H9 (cell line): ENCODE measurements at regions not wholly inside any gene's neighbourhood (a gene's known extent, or its start where the extent isn't known, plus 50 kb on each side); places are given as distances from the start of the nearest gene placed in this dataset.

Experiments used
- DNase-seq: peaks from one replicate; pipeline ENCODE4 v3.0.0-alpha.2; 2017
- H2AFZ ChIP-seq: one replicate; pipeline ENCODE4 v1.6.1; 2013; ENCODE audit warnings: mild to moderate bottlenecking, low read length, control low read depth, moderate library complexity
- H2AK5ac ChIP-seq: 2 replicates; pipeline ENCODE4 v1.6.1; 2013; ENCODE audit warnings: low read length, control low read depth, mixed read lengths; ENCODE audit not compliant: insufficient read length
- H2BK120ac ChIP-seq: one replicate; pipeline ENCODE4 v1.6.1; 2013; ENCODE audit warnings: low read depth, mild to moderate bottlenecking, low read length, control low read depth, inconsistent platforms; ENCODE audit not compliant: poor library complexity, severe bottlenecking
- H2BK12ac ChIP-seq: 2 replicates; pipeline ENCODE4 v1.6.1; 2013; ENCODE audit warnings: low read length, control low read depth, mixed read lengths, low read depth; ENCODE audit not compliant: insufficient read length
- H2BK15ac ChIP-seq: 2 replicates; pipeline ENCODE4 v1.6.1; 2013; ENCODE audit warnings: low read depth, low read length, control low read depth
- H2BK20ac ChIP-seq: one replicate; pipeline ENCODE4 v1.6.1; 2013; ENCODE audit warnings: low read depth, mild to moderate bottlenecking, low read length, control low read depth, inconsistent platforms; ENCODE audit not compliant: poor library complexity, severe bottlenecking
- H2BK5ac ChIP-seq: 2 replicates; pipeline ENCODE4 v1.6.1; 2013; ENCODE audit warnings: low read length, control low read depth, mixed read lengths; ENCODE audit not compliant: insufficient read length
- H3K14ac ChIP-seq: 2 replicates; pipeline ENCODE4 v1.6.1; 2013; ENCODE audit warnings: low read length, control low read depth; ENCODE audit not compliant: insufficient read depth
- H3K18ac ChIP-seq: 2 replicates; pipeline ENCODE4 v1.6.1; 2013; ENCODE audit warnings: low read depth, mild to moderate bottlenecking, mixed read lengths, low read length, control low read depth; ENCODE audit not compliant: insufficient read length
- H3K23ac ChIP-seq: 2 replicates; pipeline ENCODE4 v1.6.1; 2013; ENCODE audit warnings: low read length, control low read depth, mixed read lengths, low read depth; ENCODE audit not compliant: insufficient read length
- H3K23me2 ChIP-seq: 2 replicates; pipeline ENCODE4 v1.6.1; 2013; ENCODE audit warnings: low read depth, mild to moderate bottlenecking, mixed read lengths, low read length, control low read depth; ENCODE audit not compliant: insufficient read length, poor library complexity, severe bottlenecking
- H3K27ac ChIP-seq: 2 replicates; pipeline ENCODE4 v1.5.1; 2013; ENCODE audit warnings: low read length, control low read depth, mixed read lengths, low read depth; ENCODE audit not compliant: insufficient read length
- H3K27me3 ChIP-seq: 2 replicates; pipeline ENCODE4 v1.6.1; 2013; ENCODE audit warnings: low read length, control low read depth, inconsistent platforms; ENCODE audit not compliant: insufficient read depth
- H3K4ac ChIP-seq: 2 replicates; pipeline ENCODE4 v1.6.1; 2013; ENCODE audit warnings: low read depth, mild to moderate bottlenecking, control low read depth, inconsistent platforms, low read length, moderate library complexity
- H3K4me1 ChIP-seq: 2 replicates; pipeline ENCODE4 v1.6.1; 2013; ENCODE audit warnings: low read length, control low read depth, inconsistent platforms; ENCODE audit not compliant: insufficient read depth
- H3K4me2 ChIP-seq: 2 replicates; pipeline ENCODE4 v1.6.1; 2013; ENCODE audit warnings: low read length, control low read depth, mixed read lengths; ENCODE audit not compliant: insufficient read length, insufficient read depth
- H3K56ac ChIP-seq: 2 replicates; pipeline ENCODE4 v1.6.1; 2013; ENCODE audit warnings: low read depth, mild to moderate bottlenecking, mixed read lengths, low read length, control low read depth; ENCODE audit not compliant: insufficient read length
- H3K79me1 ChIP-seq: 2 replicates; pipeline ENCODE4 v1.6.1; 2013; ENCODE audit warnings: low read depth, mild to moderate bottlenecking, moderate library complexity, low read length, control low read depth, inconsistent platforms; ENCODE audit not compliant: insufficient read depth, poor library complexity, severe bottlenecking
- H3K79me2 ChIP-seq: 2 replicates; pipeline ENCODE4 v1.6.1; 2013; ENCODE audit warnings: low read length, control low read depth, inconsistent platforms; ENCODE audit not compliant: insufficient read depth
- H3K9ac ChIP-seq: 2 replicates; pipeline ENCODE4 v1.6.1; 2013; ENCODE audit warnings: low read length, control low read depth, mixed read lengths; ENCODE audit not compliant: insufficient read length; ENCODE audit errors: extremely low read depth
- H3K9me3 ChIP-seq: one replicate; pipeline ENCODE4 v1.6.1; 2013; ENCODE audit warnings: low read depth, low read length, inconsistent platforms; ENCODE audit not compliant: control insufficient read depth
- H3T11ph ChIP-seq: one replicate; pipeline ENCODE4 v1.6.1; 2013; ENCODE audit warnings: mild to moderate bottlenecking, low read length, control low read depth, inconsistent platforms
- H4K20me1 ChIP-seq: one replicate; pipeline ENCODE4 v1.6.1; 2013; ENCODE audit not compliant: control insufficient read depth, insufficient read length, insufficient read depth
- H4K5ac ChIP-seq: 2 replicates; pipeline ENCODE4 v1.6.1; 2013; ENCODE audit warnings: low read depth, mild to moderate bottlenecking, mixed read lengths, low read length, control low read depth; ENCODE audit not compliant: insufficient read length
- H4K8ac ChIP-seq: replicated peaks from 2 replicates; pipeline ENCODE4 v1.6.1; 2013; ENCODE audit warnings: low read length, control low read depth, mixed read lengths, low read depth; ENCODE audit not compliant: insufficient read length
- H4K91ac ChIP-seq: 2 replicates; pipeline ENCODE4 v1.6.1; 2013; ENCODE audit warnings: low read depth, mild to moderate bottlenecking, moderate library complexity, mixed read lengths, low read length, control low read depth; ENCODE audit not compliant: insufficient read length
- H3K27ac Mint-ChIP-seq, 3 experiments: 2 replicates in 2 of 3; 3 replicates in 1 of 3; pipeline ENCODE4 v1.8.0; 2020 to 2021; ENCODE audit warnings: mixed read lengths in 3 of 3, mild to moderate bottlenecking in 1 of 3, moderate library complexity in 1 of 3
- H3K27me3 Mint-ChIP-seq: 2 replicates; pipeline ENCODE4 v1.8.0; 2021; ENCODE audit warnings: low read depth, mild to moderate bottlenecking, moderate library complexity, mixed read lengths
- H3K36me3 Mint-ChIP-seq, 3 experiments: 2 replicates in 2 of 3; 3 replicates in 1 of 3; pipeline ENCODE4 v1.8.0; 2020 to 2021; ENCODE audit warnings: low read depth in 3 of 3, mixed read lengths in 3 of 3; ENCODE audit not compliant: insufficient read depth in 1 of 3
- H3K4me1 Mint-ChIP-seq, 2 experiments: 2 replicates each; pipeline ENCODE4 v1.8.0; 2020; ENCODE audit warnings: mixed read lengths in 2 of 2
- H3K4me3 Mint-ChIP-seq, 2 experiments: 2 replicates in 1 of 2; 3 replicates in 1 of 2; pipeline ENCODE4 v1.8.0; 2020 to 2021; ENCODE audit warnings: mild to moderate bottlenecking in 2 of 2, mixed read lengths in 2 of 2, moderate library complexity in 1 of 2
- H3K9me3 Mint-ChIP-seq, 2 experiments: 2 replicates in 1 of 2; 3 replicates in 1 of 2; pipeline ENCODE4 v1.8.0; 2020; ENCODE audit warnings: mild to moderate bottlenecking in 2 of 2, mixed read lengths in 2 of 2, moderate library complexity in 1 of 2
- CTCF ChIP-seq: fragments of 200-600 bp; sonication (generic); conservative IDR thresholded peaks from 3 replicates; pipeline ENCODE4 v1.8.0; 2021; ENCODE audit warnings: antibody characterized with exemption, mild to moderate bottlenecking
- WGBS: extraction: QIAGEN DNeasy Blood & Tissue Kit; methylation state at CpG from one replicate; pipeline ENCODE4 v1.1.7; 2013; ENCODE audit warnings: missing lambda C conversion rate, low lambda C conversion rate, mixed read lengths; ENCODE audit not compliant: insufficient read length; ENCODE audit errors: extremely low coverage; 5-methylcytosine and 5-hydroxymethylcytosine counted together

- H3K9me3 Mint-ChIP-seq = no peaks in the 10 kb centered on the region; a peak in 1 of 5 replicates
- Histone ChIP-seq H3K23ac (no peak overlapping the region), H3K23me2 (no peaks in the 10 kb centered on the region), H2AK5ac (no peak overlapping the region), H4K20me1 (no peaks in the 10 kb centered on the region), H3K27ac (no peak overlapping the region), H3K56ac (no peak overlapping the region), H3K4ac (no peak overlapping the region), H3K14ac (no peak overlapping the region), H2BK5ac (no peak overlapping the region), H3K4me2 (no peak overlapping the region), H2AFZ (no peak overlapping the region), H2BK12ac (no peak overlapping the region), H4K8ac (no peak overlapping the region), H4K5ac (no peak overlapping the region), H3K9ac (no peak overlapping the region), H2BK20ac (no peak overlapping the region), H3K79me1 (no peaks in the 10 kb centered on the region), H3K9me3 (no peaks in the 10 kb centered on the region), H3T11ph (no peak overlapping the region), H3K18ac (no peak overlapping the region), H3K27me3 (no peaks in the 10 kb centered on the region), H4K91ac (no peak overlapping the region), H3K4me1 (peaks cover 6% of the 10 kb centered on the region; the same call in 1 of the 2 replicates), H3K79me2 (no peaks in the 10 kb centered on the region), H2BK15ac (no peak overlapping the region), H2BK120ac (no peak overlapping the region)
- DNase-seq = no peak
- no peak for TF ChIP-seq CTCF
- no peak overlapping the region for H3K27ac Mint-ChIP-seq
- no peak overlapping the region for H3K4me3 Mint-ChIP-seq
- H3K4me1 Mint-ChIP-seq = peaks cover 22 to 27% of the 10 kb centered on the region in 2 experiments
- no peaks in the 10 kb centered on the region; the same call in 1 of the 2 replicates for H3K27me3 Mint-ChIP-seq
- whole genome bisulfite sequencing = no CpG with 5 or more reads among the region's 13 CpGs
- H3K36me3 Mint-ChIP-seq = no peaks in the 10 kb centered on the region
Measured at GRCh38 chr5:168214886-168215285, 76.6 kb upstream of the WWC1 start.
